GM12873 (cell line): ENCODE measurements at regions not wholly inside any gene's neighbourhood (a gene's known extent, or its start where the extent isn't known, plus 50 kb on each side); places are given as distances from the start of the nearest gene placed in this dataset.

Experiments used
- CTCF ChIP-seq: IDR thresholded peaks from 2 replicates; pipeline ENCODE4 v1.5.1; 2012; ENCODE audit warnings: low read depth, mild to moderate bottlenecking, moderate library complexity, low read length, control low read depth; ENCODE audit not compliant: insufficient read depth; ENCODE audit errors: missing control alignments

GRCh38 chr10:52465202-52465601 is 151.1 kb downstream of the DKK1 start:
- no peak for TF ChIP-seq CTCF

GRCh38 chr10:52466464-52466863 is 152.4 kb downstream of the DKK1 start:
- no peak for TF ChIP-seq CTCF

DNA sequence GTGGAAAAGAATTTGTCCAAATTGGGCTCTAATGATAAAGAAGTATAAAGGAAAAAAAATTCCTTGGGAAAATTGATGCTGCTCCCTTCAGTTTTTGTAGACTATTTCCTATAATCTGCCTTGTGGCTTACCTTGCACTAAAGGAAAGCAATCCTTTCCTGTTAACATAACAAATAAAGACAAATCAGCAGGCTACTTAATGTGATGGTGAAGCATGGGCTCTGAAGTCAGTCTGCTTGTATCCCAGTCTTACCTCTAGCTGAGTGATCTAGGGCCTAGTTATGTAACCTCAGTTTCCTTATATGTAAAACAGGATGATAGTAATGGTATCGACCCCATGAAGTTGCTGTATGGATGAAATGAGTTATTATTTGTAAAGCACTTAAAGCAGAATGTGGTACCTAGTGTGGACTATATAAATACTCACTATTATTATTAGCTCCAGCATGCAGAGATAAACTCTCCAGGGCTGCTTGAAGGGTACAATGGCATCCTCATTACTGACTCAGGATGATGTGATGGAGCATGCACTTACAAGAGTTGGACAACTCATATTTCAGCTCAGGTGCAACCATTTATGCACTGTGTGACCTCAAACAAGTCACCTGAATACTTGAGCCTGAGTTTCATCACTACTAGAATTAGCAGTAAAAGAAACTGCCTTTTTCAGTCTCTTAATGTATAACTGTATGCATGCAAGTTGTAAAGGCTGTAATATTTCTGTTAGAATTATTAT is 156.1 kb downstream of the DKK1 start:
- no peak for TF ChIP-seq CTCF

- no peak for TF ChIP-seq CTCF
These were observed 158.5 kb downstream of the DKK1 start for GRCh38 chr10:52472406-52473146.

- no peak for TF ChIP-seq CTCF
These were observed 160.2 kb downstream of the DKK1 start for GRCh38 chr10:52474265-52474664.

GRCh38 chr10:52477305-52477704 is 163.2 kb downstream of the DKK1 start:
- TF ChIP-seq CTCF = no peak

GRCh38 chr10:52479567-52479966 is 165.5 kb downstream of the DKK1 start:
- TF ChIP-seq CTCF = no peak
